ENCODE measurements at regions not wholly inside any gene's neighbourhood (a gene's known extent, or its start where the extent isn't known, plus 50 kb on each side); places are given as distances from the start of the nearest gene placed in this dataset.

- TF ChIP-seq CTCF (IDR thresholded peaks at IDR 0.05) (no peak), POLR2A (IDR thresholded peaks at IDR 0.05) (no peak)
Observed at GRCh38 chr1:83053446-83053845, 945.5 kb downstream of the TTLL7 start.

Data from adrenal gland (tissue), 5 donors.